H9 (cell line): ENCODE measurements at regions not wholly inside any gene's neighbourhood (a gene's known extent, or its start where the extent isn't known, plus 50 kb on each side); places are given as distances from the start of the nearest gene placed in this dataset.

Source experiments
- DNase-seq: peaks from one replicate; pipeline ENCODE4 v3.0.0-alpha.2; 2017
- H2AFZ ChIP-seq: one replicate; pipeline ENCODE4 v1.6.1; 2013; ENCODE audit warnings: mild to moderate bottlenecking, low read length, control low read depth, moderate library complexity
- H2AK5ac ChIP-seq: 2 replicates; pipeline ENCODE4 v1.6.1; 2013; ENCODE audit warnings: low read length, control low read depth, mixed read lengths; ENCODE audit not compliant: insufficient read length
- H2BK120ac ChIP-seq: one replicate; pipeline ENCODE4 v1.6.1; 2013; ENCODE audit warnings: low read depth, mild to moderate bottlenecking, low read length, control low read depth, inconsistent platforms; ENCODE audit not compliant: poor library complexity, severe bottlenecking
- H2BK12ac ChIP-seq: 2 replicates; pipeline ENCODE4 v1.6.1; 2013; ENCODE audit warnings: low read length, control low read depth, mixed read lengths, low read depth; ENCODE audit not compliant: insufficient read length
- H2BK15ac ChIP-seq: 2 replicates; pipeline ENCODE4 v1.6.1; 2013; ENCODE audit warnings: low read depth, low read length, control low read depth
- H2BK20ac ChIP-seq: one replicate; pipeline ENCODE4 v1.6.1; 2013; ENCODE audit warnings: low read depth, mild to moderate bottlenecking, low read length, control low read depth, inconsistent platforms; ENCODE audit not compliant: poor library complexity, severe bottlenecking
- H2BK5ac ChIP-seq: 2 replicates; pipeline ENCODE4 v1.6.1; 2013; ENCODE audit warnings: low read length, control low read depth, mixed read lengths; ENCODE audit not compliant: insufficient read length
- H3K14ac ChIP-seq: 2 replicates; pipeline ENCODE4 v1.6.1; 2013; ENCODE audit warnings: low read length, control low read depth; ENCODE audit not compliant: insufficient read depth
- H3K18ac ChIP-seq: 2 replicates; pipeline ENCODE4 v1.6.1; 2013; ENCODE audit warnings: low read depth, mild to moderate bottlenecking, mixed read lengths, low read length, control low read depth; ENCODE audit not compliant: insufficient read length
- H3K23ac ChIP-seq: 2 replicates; pipeline ENCODE4 v1.6.1; 2013; ENCODE audit warnings: low read length, control low read depth, mixed read lengths, low read depth; ENCODE audit not compliant: insufficient read length
- H3K23me2 ChIP-seq: 2 replicates; pipeline ENCODE4 v1.6.1; 2013; ENCODE audit warnings: low read depth, mild to moderate bottlenecking, mixed read lengths, low read length, control low read depth; ENCODE audit not compliant: insufficient read length, poor library complexity, severe bottlenecking
- H3K27ac ChIP-seq: 2 replicates; pipeline ENCODE4 v1.5.1; 2013; ENCODE audit warnings: low read length, control low read depth, mixed read lengths, low read depth; ENCODE audit not compliant: insufficient read length
- H3K27me3 ChIP-seq: 2 replicates; pipeline ENCODE4 v1.6.1; 2013; ENCODE audit warnings: low read length, control low read depth, inconsistent platforms; ENCODE audit not compliant: insufficient read depth
- H3K4ac ChIP-seq: 2 replicates; pipeline ENCODE4 v1.6.1; 2013; ENCODE audit warnings: low read depth, mild to moderate bottlenecking, control low read depth, inconsistent platforms, low read length, moderate library complexity
- H3K4me1 ChIP-seq: 2 replicates; pipeline ENCODE4 v1.6.1; 2013; ENCODE audit warnings: low read length, control low read depth, inconsistent platforms; ENCODE audit not compliant: insufficient read depth
- H3K4me2 ChIP-seq: 2 replicates; pipeline ENCODE4 v1.6.1; 2013; ENCODE audit warnings: low read length, control low read depth, mixed read lengths; ENCODE audit not compliant: insufficient read length, insufficient read depth
- H3K56ac ChIP-seq: 2 replicates; pipeline ENCODE4 v1.6.1; 2013; ENCODE audit warnings: low read depth, mild to moderate bottlenecking, mixed read lengths, low read length, control low read depth; ENCODE audit not compliant: insufficient read length
- H3K79me1 ChIP-seq: 2 replicates; pipeline ENCODE4 v1.6.1; 2013; ENCODE audit warnings: low read depth, mild to moderate bottlenecking, moderate library complexity, low read length, control low read depth, inconsistent platforms; ENCODE audit not compliant: insufficient read depth, poor library complexity, severe bottlenecking
- H3K79me2 ChIP-seq: 2 replicates; pipeline ENCODE4 v1.6.1; 2013; ENCODE audit warnings: low read length, control low read depth, inconsistent platforms; ENCODE audit not compliant: insufficient read depth
- H3K9ac ChIP-seq: 2 replicates; pipeline ENCODE4 v1.6.1; 2013; ENCODE audit warnings: low read length, control low read depth, mixed read lengths; ENCODE audit not compliant: insufficient read length; ENCODE audit errors: extremely low read depth
- H3K9me3 ChIP-seq: one replicate; pipeline ENCODE4 v1.6.1; 2013; ENCODE audit warnings: low read depth, low read length, inconsistent platforms; ENCODE audit not compliant: control insufficient read depth
- H3T11ph ChIP-seq: one replicate; pipeline ENCODE4 v1.6.1; 2013; ENCODE audit warnings: mild to moderate bottlenecking, low read length, control low read depth, inconsistent platforms
- H4K20me1 ChIP-seq: one replicate; pipeline ENCODE4 v1.6.1; 2013; ENCODE audit not compliant: control insufficient read depth, insufficient read length, insufficient read depth
- H4K5ac ChIP-seq: 2 replicates; pipeline ENCODE4 v1.6.1; 2013; ENCODE audit warnings: low read depth, mild to moderate bottlenecking, mixed read lengths, low read length, control low read depth; ENCODE audit not compliant: insufficient read length
- H4K8ac ChIP-seq: replicated peaks from 2 replicates; pipeline ENCODE4 v1.6.1; 2013; ENCODE audit warnings: low read length, control low read depth, mixed read lengths, low read depth; ENCODE audit not compliant: insufficient read length
- H4K91ac ChIP-seq: 2 replicates; pipeline ENCODE4 v1.6.1; 2013; ENCODE audit warnings: low read depth, mild to moderate bottlenecking, moderate library complexity, mixed read lengths, low read length, control low read depth; ENCODE audit not compliant: insufficient read length
- H3K27ac Mint-ChIP-seq, 3 experiments: 2 replicates in 2 of 3; 3 replicates in 1 of 3; pipeline ENCODE4 v1.8.0; 2020 to 2021; ENCODE audit warnings: mixed read lengths in 3 of 3, mild to moderate bottlenecking in 1 of 3, moderate library complexity in 1 of 3
- H3K27me3 Mint-ChIP-seq: 2 replicates; pipeline ENCODE4 v1.8.0; 2021; ENCODE audit warnings: low read depth, mild to moderate bottlenecking, moderate library complexity, mixed read lengths
- H3K36me3 Mint-ChIP-seq, 3 experiments: 2 replicates in 2 of 3; 3 replicates in 1 of 3; pipeline ENCODE4 v1.8.0; 2020 to 2021; ENCODE audit warnings: low read depth in 3 of 3, mixed read lengths in 3 of 3; ENCODE audit not compliant: insufficient read depth in 1 of 3
- H3K4me1 Mint-ChIP-seq, 2 experiments: 2 replicates each; pipeline ENCODE4 v1.8.0; 2020; ENCODE audit warnings: mixed read lengths in 2 of 2
- H3K4me3 Mint-ChIP-seq, 2 experiments: 2 replicates in 1 of 2; 3 replicates in 1 of 2; pipeline ENCODE4 v1.8.0; 2020 to 2021; ENCODE audit warnings: mild to moderate bottlenecking in 2 of 2, mixed read lengths in 2 of 2, moderate library complexity in 1 of 2
- H3K9me3 Mint-ChIP-seq, 2 experiments: 2 replicates in 1 of 2; 3 replicates in 1 of 2; pipeline ENCODE4 v1.8.0; 2020; ENCODE audit warnings: mild to moderate bottlenecking in 2 of 2, mixed read lengths in 2 of 2, moderate library complexity in 1 of 2
- WGBS: extraction: QIAGEN DNeasy Blood & Tissue Kit; methylation state at CpG from one replicate; pipeline ENCODE4 v1.1.7; 2013; ENCODE audit warnings: missing lambda C conversion rate, low lambda C conversion rate, mixed read lengths; ENCODE audit not compliant: insufficient read length; ENCODE audit errors: extremely low coverage; 5-methylcytosine and 5-hydroxymethylcytosine counted together
- TF ChIP-seq, protein P1 (sequence below): fragments of 200-600 bp; sonication (generic); conservative IDR thresholded peaks from 3 replicates; pipeline ENCODE4 v1.8.0; 2021; ENCODE audit warnings: antibody characterized with exemption, mild to moderate bottlenecking

DNA sequence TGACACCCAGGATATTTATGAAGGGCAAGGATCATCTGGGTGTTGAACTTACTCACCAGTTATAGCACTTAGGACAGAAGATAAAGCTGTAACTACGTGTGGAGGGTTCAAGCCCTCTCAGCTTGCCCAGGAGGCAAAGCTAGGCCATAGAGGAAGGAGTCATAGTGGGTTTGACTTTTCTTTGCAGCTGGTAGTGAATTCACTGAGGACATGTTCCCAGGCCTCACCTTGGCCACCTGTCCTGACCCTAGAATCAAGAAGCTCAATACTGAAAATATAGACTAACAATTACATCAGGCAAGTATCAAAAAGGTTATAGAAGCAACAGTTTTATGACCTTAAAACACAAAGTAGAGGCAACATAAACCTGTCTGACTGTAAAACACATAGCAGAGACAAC, 1207.7 kb downstream of the SLITRK1 start:
- no peak overlapping the region for H3K56ac ChIP-seq
- H3K9me3 ChIP-seq: peaks cover 4% of the 10 kb centered on the region
- no peak overlapping the region for H3K4me2 ChIP-seq
- no peak overlapping the region for H3K4ac ChIP-seq
- no peak for DNase-seq
- no peaks in the 10 kb centered on the region for H3K23me2 ChIP-seq
- H3K9ac ChIP-seq: no peak overlapping the region
- Mint-ChIP-seq H3K36me3 (peaks cover 18 to 26% (median 20%) of the 10 kb centered on the region in 3 experiments), H3K4me1 (peaks cover 17 to 18% of the 10 kb centered on the region in 2 experiments), H3K27me3 (peaks cover 16% of the 10 kb centered on the region), H3K4me3 (no peak overlapping the region), H3K9me3 (peaks cover 14 to 18% of the 10 kb centered on the region in 2 experiments), H3K27ac (peak overlapping the region; percentile 54 to 85 (median 63); a peak in 6 of 7 replicates)
- H3K4me1 ChIP-seq: peaks cover 5% of the 10 kb centered on the region; the same call in 1 of the 2 replicates
- H2BK20ac ChIP-seq: peak overlapping the region; percentile 78
- H2BK5ac ChIP-seq: no peak overlapping the region
- no peak overlapping the region for H3K23ac ChIP-seq
- peak overlapping the region; percentile 85 for H3K18ac ChIP-seq
- H4K5ac ChIP-seq: no peak overlapping the region
- H3K79me1 ChIP-seq: no peaks in the 10 kb centered on the region
- H4K8ac ChIP-seq: no peak overlapping the region
- no peak overlapping the region for H3K14ac ChIP-seq
- H2BK12ac ChIP-seq: peak overlapping the region; percentile 11
- H3K27ac ChIP-seq: peak overlapping the region; percentile 50
- peak overlapping the region; percentile 29 for H3T11ph ChIP-seq
- no peak overlapping the region for H2BK120ac ChIP-seq
- no peak overlapping the region for H4K91ac ChIP-seq
- no peak overlapping the region for H2AK5ac ChIP-seq
- no peak overlapping the region for H2AFZ ChIP-seq
- no peaks in the 10 kb centered on the region for H4K20me1 ChIP-seq
- no peaks in the 10 kb centered on the region for H3K27me3 ChIP-seq
- no CpG with 5 or more reads among the region's 1 CpG for WGBS
- H2BK15ac ChIP-seq: no peak overlapping the region
- TF ChIP-seq, protein P1, sequence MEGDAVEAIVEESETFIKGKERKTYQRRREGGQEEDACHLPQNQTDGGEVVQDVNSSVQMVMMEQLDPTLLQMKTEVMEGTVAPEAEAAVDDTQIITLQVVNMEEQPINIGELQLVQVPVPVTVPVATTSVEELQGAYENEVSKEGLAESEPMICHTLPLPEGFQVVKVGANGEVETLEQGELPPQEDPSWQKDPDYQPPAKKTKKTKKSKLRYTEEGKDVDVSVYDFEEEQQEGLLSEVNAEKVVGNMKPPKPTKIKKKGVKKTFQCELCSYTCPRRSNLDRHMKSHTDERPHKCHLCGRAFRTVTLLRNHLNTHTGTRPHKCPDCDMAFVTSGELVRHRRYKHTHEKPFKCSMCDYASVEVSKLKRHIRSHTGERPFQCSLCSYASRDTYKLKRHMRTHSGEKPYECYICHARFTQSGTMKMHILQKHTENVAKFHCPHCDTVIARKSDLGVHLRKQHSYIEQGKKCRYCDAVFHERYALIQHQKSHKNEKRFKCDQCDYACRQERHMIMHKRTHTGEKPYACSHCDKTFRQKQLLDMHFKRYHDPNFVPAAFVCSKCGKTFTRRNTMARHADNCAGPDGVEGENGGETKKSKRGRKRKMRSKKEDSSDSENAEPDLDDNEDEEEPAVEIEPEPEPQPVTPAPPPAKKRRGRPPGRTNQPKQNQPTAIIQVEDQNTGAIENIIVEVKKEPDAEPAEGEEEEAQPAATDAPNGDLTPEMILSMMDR: no peak
- no peaks in the 10 kb centered on the region for H3K79me2 ChIP-seq
